Frontal cortex (tissue), 3 donors: ENCODE measurements at regions not wholly inside any gene's neighbourhood (a gene's known extent, or its start where the extent isn't known, plus 50 kb on each side); places are given as distances from the start of the nearest gene placed in this dataset.

Experiments used
- DNase-seq, 2 donors: peaks; one replicate each; pipeline ENCODE4 v3.0.0; 2012; ENCODE audit warnings: low spot score in 2 of 2
- FAIRE-seq: peaks from 2 replicates; lab custom pipeline; 2012; peaks lifted over from hg19 to GRCh38; lab: Jason Lieb, UNC
- donor health status: control.
- donor health status: control.
- donor health status: control.

DNA sequence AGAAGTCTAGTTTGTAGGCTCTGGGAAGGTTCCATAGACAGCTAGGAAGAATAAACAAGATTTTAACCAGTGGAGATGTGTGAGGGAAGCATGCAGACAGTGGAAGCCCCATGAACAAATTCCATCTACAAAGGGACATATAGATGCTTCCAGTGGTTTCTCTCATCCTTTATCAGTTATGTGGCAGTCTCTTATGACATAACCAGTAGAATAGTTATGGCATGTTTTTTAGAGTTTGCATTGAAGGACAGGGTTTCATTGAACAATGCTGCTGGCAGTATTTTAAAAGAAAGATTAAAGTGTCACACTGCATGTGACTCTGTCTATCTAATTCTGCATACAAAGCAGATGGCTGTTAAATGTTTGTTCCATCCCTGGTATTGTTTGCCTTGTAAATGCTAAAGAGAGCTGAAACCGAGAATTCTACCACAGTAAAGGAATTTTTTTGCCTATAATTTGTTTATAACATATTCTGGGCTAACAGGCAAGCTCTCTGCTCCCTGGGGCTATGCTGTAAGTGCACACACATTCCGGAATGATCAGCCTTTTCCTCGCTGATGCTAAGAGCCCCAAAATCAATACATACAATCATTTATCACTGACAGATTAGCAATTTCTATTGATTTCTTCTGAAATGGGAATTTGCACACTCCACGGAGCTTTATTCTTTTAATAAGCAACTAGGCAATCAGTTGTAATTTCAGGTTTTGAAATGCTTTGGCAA is 76.8 kb upstream of the PELI1 start:
- no peak for DNase-seq

DNA sequence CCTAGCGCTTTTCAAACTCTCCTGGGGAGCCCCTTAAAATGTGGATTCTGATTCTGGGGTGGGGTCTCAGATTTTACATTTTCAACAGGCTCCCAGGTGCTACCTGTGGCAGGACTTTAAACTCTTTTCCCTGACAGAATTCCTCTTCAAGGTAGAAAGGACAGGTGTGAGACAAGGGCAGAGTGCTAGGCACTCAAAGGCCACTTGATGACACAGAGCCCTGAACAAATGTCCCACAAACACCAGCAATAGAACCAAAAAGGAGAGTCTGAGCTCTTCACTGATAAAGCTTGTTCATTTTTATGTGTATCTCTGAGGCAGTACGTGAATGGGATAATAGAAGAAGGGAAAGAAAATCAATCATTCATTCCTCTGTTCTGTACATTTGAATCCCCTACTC is 77.7 kb upstream of the PELI1 start:
- no peak for DNase-seq
- no peak for FAIRE-seq

More for the DNA sequence above, 76.8 kb upstream of the PELI1 start:
- FAIRE-seq, result no peak

GRCh38 chr2:64222351-64222750 is 78.1 kb upstream of the PELI1 start:
- FAIRE-seq (no peak), DNase-seq (no peak)

DNA sequence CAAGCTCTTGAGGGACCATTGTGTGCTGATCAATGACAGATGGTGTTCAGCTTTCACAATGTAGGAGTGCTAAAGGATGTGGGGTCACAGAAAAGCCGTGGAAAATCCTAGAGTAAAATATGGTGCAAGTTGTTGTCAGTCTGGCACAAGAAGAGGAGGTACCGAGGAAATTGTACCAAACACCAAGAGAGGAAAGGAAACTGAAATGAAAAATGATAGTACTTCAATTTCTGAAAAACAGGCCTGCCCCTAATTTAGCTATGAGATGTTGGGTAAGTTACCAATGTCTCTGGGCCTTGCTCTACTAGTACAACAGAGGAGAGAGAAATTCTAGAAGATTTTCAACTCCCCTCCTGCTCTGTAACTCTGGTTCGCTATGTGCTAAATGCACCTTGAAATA is 78.8 kb upstream of the PELI1 start:
- no peak for FAIRE-seq

GRCh38 chr2:64225491-64225890 is 81.3 kb upstream of the PELI1 start:
- DNase-seq (no peak), FAIRE-seq (no peak)

More for the DNA sequence above, 78.8 kb upstream of the PELI1 start:
- DNase-seq, result no peak

DNA sequence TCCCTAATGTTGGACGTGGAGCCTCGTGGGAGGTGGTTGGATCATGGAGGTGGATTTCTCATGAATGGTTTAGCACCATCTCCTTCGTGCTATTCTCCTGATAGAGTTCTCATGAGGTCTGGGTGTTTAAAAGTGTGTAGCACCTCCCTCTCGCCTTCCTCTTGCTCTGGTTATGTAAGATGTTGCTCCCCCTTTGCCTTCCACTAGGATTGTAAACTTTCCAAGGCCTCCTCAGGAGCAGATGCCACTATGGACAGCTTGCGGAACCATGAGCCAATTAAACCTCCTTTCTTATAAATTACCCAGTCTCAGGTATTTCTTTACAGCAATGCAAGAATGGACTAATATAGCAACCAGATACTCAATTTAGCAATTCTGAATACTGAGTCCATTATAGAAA is 82.4 kb upstream of the PELI1 start:
- no peak for DNase-seq
- no peak for FAIRE-seq

GRCh38 chr2:64227603-64228125 is 83.4 kb upstream of the PELI1 start:
- DNase-seq (peak in 1 of 2 donors; percentile 15), FAIRE-seq (no peak)

DNA sequence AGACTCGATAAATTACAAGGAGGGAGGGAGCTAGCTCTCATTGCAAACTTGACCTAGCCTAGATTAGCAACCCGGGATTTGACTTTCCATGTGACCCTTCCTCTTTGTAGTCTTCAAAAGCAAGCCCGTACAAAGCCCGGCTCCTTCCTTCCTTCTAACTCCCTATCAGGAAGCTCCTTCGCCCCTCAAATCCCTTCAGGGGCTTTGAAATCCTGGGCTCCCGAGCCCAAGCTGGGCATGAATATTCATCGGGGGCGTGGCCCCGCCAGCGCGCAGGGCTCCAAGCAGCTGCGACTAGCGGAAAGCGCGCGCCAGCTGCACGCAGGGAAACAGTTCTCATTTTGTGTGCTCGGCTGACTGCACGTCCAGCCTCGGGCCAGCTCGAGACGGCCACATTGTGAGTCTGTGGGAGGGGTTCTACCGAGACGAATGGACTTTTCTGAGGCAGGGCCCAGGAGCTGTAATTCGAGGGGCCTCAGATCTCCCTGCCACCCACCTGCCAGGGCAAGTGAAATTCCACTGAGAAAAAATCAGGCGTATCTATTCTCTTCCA is 84.0 kb upstream of the PELI1 start:
- peak; percentile 49 to 76 for DNase-seq
- FAIRE-seq, result no peak

DNA sequence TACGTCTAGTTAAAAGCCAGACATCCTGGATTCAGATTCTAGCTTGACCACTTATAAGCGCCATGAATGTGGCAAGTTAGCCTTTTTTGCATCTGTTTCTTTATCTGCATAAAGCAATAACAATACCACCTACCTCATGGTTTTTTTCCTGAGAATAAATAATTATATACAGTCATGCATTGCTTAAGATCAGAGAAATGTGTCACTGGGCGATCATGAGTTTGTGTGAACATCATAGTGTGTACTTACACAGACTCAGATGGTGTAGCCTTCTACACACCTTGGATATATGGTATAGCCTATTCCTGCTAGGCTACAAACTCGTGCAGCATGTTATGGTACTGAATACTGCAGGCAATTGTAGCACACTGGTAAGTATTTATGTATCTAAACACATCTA is 84.7 kb upstream of the PELI1 start:
- DNase-seq (no peak), FAIRE-seq (no peak)

- FAIRE-seq, result no peak
- no peak for DNase-seq
These were observed 86.3 kb upstream of the PELI1 start for GRCh38 chr2:64230540-64230939.

DNA sequence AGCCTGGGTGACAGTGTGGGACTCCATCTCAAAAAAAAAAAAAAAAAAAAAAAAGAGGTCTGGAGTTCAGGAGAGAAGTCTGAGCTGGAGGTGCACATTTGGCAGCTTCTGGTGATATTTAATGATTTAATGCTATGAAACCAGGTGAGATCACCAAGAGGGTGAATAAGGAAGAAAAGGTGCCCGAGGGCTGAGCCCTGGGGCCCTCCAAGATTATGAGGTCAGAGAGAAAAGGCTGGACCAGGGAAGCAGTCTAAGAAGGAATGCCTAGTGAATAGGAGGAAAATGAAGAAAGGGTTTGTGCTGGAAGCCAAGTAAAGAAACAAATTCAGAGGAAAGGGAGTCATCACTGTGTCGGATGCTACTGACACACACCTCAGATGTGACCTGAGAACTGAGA is 88.0 kb upstream of the PELI1 start:
- DNase-seq, result no peak
- no peak for FAIRE-seq

DNA sequence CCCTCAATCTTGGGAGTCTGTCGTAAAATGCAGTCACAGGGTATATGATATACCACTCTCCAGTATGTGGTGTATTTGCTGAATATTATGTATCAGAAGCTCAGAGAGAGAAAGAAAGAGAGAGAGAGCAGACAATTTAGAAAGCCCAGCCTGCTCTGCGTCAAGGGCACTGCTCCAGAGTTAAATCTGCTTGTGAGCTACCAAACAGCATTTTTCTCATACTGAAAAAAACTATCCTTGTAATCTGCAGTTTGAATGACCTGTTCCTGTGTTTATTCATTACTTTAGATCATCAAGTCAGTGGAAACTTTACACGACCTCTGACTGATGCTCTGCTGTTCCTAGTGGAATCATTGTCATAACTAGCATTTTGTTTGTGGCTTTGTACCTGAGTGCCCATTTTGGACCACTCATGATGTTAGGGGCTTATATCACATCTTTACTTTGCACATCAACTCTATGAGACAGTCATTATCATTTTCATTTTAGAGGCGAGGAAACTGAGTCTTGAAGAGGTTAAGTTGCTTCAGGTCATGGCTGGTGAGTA is 89.2 kb upstream of the PELI1 start:
- DNase-seq (no peak), FAIRE-seq (no peak)

DNA sequence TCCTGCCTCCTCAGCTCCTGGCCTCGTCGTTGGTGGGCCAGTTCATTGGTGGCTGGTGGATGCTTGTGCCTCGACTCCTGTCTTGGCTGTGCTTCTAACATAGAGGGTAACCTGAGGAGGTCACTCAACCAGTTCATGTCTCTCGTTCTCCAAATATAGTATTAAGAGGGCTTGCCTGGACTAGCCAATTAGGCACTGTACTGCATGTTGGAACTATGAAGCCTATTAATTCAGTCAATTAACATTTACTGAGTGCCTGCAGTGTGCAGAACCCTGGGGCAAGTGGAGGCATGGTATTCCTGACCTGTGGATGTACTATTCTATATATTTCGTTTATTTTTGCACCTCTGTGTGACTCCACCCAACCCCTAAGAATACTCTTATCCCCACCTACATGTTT is 89.9 kb upstream of the PELI1 start:
- FAIRE-seq (no peak), DNase-seq (no peak)

GRCh38 chr2:64234785-64235184 is 90.6 kb upstream of the PELI1 start:
- no peak for DNase-seq
- no peak for FAIRE-seq

DNA sequence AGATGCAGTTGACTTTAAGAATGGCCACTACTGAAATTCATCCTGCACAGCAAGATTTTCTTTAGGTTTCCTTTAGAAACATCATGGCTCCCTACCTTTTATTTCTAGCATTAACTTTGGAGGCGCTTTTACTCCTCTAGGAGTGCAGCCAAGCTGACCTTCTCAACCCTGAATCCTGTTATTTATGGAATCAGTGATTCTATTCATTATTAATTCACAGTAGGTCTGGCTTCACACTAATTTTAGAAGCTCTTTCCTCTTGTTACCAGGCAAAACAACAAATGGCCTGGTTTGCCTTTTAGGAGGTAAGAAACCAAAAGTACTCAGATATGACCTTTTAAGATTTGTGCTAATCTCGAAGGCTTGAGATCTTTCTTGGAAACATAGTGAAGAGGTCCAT is 93.0 kb upstream of the PELI1 start:
- no peak for DNase-seq
- FAIRE-seq, result no peak

- DNase-seq (no peak), FAIRE-seq (no peak)
These were observed 94.6 kb upstream of the PELI1 start for GRCh38 chr2:64238799-64239198.

DNA sequence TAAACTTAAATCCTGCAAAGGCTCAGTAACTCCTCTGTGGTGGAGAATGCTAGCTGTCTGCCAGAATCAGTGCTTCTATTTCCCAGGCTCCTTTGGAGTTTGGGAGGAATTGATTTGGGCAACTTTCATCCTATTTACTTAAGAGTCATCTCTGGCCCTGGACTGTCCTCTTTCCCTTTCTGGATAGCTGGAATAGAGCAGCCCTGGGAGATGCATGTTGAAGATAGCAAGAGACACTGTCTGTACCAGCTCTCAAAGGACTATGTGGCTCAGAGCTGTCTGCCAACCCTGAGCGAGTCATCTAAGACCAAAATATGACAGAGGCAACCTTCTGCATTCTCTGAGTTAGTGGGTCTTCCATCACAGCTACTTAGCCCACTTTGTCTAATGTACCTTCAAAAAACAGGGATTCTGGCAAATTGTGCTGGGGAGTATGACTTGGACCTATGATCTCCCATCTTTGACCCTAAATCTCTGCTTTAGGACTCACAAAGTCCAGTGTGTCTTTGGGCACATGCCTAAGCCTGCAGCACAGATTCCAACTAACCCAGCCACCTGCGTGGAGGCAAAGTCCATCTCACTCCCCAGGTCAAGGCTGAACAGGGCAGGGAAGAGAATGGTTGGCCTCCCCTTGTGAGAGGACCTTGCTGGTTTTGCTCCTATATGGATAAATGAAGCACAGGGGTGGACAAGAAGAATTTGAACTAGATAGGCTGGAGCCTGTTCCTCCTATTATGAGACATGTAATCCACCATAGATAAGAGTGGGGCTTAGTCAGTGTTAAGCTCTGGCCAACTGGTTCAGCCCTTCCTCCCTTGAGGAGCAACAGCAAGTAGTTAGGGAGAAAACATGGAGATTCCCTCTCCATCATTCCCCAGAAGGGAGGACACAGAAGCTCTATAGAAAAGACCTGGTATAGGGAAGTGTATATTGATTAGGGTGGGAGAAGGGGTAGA is 99.1 kb upstream of the PELI1 start:
- no peak for FAIRE-seq
- DNase-seq, result no peak

DNA sequence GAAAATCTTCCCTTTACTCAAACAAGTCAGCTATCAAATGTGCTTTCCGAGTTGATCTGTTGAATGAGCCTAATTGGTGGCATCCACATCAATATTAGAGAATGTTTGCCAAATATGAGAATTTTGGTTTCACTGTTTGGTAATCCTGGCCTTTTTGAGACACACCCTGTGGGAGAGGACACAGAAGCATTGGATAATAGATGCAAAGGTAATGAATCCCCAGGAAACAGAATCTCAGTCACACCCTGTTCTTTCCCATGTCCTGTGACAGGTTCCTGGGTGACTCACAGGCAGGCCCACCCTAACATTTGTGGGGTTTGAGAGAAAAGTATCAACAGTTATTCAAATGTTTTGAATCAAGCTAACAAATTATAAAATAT is 99.8 kb upstream of the PELI1 start:
- no peak for FAIRE-seq
- DNase-seq, result no peak

DNA sequence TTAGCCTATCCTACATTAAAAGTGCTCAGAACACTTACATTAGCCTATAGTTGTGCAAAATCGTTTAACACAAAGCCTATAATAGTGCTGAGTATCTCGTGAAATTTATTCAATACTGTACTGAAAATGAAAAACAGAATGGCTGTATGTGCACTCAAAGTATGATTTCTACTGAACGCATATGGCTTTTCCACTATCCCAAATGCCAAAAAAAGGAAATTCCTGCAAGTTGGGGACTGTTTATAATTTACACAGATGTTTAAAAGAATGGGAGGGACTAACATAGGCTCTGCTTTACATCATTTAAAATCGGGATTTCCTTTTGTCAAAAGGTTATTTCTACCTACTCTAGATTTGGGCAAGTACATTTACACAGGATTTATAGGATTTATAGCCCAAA is 101.4 kb upstream of the PELI1 start:
- FAIRE-seq (no peak), DNase-seq (no peak)

- no peak for FAIRE-seq
These were observed 102.7 kb upstream of the PELI1 start for GRCh38 chr2:64246962-64247361.

More at GRCh38 chr2:64246962-64247361, 102.7 kb upstream of the PELI1 start:
- DNase-seq, result no peak
